ENCODE measurements at regions not wholly inside any gene's neighbourhood (a gene's known extent, or its start where the extent isn't known, plus 50 kb on each side); places are given as distances from the start of the nearest gene placed in this dataset.
"Not testable (repeated sequence)": the region's sequence is repeated elsewhere in the genome, so short reads cannot be mapped to it uniquely, and the experiment has no call there.

GRCh38 chrX:46165866-46166265, 379.4 kb downstream of the ZNF674 start:
- DNase-seq (ENCODE audit: low spot score), result no peak

GRCh38 chrX:46165411-46165810, 379.8 kb downstream of the ZNF674 start:
- no peak for DNase-seq (ENCODE audit: low spot score)

DNA sequence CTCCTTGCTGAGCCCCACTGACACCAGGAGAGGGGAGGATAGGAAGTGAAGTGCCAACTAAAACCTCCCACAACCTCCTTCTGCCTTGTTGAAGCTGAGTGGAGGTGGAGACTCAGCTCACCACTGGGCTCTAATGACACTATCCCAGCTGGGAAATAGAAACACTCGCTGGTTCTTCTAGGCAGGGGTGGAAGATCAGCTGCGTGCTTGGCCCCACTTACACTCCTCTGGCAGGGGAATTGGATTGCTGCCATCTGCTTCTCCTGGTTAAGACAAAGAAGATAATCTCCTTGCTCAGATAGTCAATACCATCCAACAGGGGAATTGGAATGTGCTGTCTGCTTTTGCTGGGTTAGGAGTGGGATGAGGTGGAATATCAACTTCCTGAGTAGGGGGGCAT, 392.5 kb downstream of the ZNF674 start:
- DNase-seq (ENCODE audit: low spot score), result no peak

DNA sequence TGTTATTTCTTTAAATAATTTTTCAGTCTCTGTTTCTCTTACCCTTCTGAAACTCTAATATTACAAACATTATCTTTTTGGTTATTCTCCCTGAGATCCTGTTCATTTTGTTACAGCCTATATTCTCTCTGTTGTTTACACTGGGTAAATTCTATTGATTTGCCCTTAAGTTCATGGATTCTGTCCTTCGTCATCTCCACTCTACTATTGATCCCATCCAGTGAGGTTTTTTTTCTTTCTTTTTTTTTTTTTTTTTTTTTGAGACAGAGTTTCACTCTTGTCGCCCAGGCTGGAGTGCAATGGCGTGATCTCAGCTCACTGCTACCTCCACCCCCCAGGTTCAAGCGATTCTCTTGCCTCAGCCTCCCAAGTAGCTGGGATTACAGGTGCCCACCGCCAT, 393.9 kb downstream of the ZNF674 start:
- not testable (repeated sequence) for DNase-seq (ENCODE audit: low spot score)

GRCh38 chrX:46144566-46144965, 400.7 kb downstream of the ZNF674 start:
- DNase-seq (ENCODE audit: low spot score), result no peak

- no peak for DNase-seq (ENCODE audit: low spot score)
Observed at GRCh38 chrX:46140272-46140671, 404.9 kb downstream of the ZNF674 start.

DNA sequence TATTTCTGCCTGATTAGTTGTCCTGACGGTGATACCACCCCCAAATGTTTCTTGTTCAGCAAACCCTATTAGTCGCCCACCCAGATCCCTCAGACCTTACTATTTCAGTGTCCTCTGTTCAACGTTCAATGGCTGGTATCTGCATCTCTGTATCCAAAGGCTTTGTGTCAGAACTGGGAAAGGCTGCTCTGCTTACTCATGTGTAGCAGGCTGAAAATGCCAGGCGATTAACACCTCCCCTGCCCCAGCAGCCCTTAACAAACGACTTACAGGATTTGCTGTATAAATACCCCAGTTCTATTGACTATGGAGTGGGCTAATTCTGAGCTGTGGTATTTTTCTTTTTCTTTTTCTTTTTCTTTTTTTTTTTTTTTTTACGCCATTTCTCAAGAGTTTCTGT, 415.0 kb downstream of the ZNF674 start:
- DNase-seq (ENCODE audit: low spot score), result no peak

GRCh38 chrX:46125111-46125510, 420.1 kb downstream of the ZNF674 start:
- DNase-seq (ENCODE audit: low spot score), result no peak

- no peak for DNase-seq (ENCODE audit: low spot score)
Observed at GRCh38 chrX:46117234-46117633, 428.0 kb downstream of the ZNF674 start.

- not testable (repeated sequence) for DNase-seq (ENCODE audit: low spot score)
Observed at GRCh38 chrX:46087310-46087709, 457.9 kb downstream of the ZNF674 start.

DNA sequence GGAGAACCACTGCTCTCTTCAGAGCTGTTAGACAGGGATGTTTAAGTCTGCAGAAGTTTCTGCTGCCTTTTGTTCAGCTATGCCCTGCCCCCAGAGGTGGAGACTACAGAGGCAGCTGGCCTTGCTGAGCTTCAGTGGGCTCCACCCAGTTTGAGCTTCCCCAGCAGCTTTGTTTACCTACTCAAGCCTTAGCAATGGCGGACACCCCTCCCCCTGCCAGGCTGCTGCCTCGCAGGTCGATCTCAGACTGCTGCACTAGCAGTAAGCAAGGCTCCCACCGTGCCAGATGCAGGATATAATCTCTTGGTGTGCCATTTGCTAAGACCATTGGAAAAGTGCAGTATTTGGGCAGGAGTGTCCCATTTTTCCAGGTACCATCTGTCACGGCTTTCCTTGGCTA, 465.1 kb downstream of the ZNF674 start:
- not testable (repeated sequence) for DNase-seq (ENCODE audit: low spot score)

DNA sequence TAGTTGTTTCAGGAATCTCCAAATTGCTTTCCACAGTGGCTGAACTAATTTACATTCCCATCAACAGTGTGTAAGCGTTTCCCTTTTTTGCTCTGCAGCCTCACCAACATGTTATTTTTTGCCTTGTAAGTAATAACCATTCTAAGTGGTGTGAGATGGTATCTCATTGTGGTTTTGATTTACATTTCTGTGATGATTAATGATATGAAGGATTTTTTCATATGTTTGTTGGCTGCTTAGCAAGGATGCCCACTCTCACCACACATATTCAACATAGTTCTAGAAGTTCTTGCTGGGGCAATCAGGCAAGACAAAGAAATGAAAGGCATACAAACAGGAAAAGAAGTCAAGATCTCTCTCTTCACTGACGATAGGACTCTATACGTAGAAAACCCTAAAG, 472.4 kb downstream of the ZNF674 start:
- DNase-seq (ENCODE audit: low spot score), result no peak

DNA sequence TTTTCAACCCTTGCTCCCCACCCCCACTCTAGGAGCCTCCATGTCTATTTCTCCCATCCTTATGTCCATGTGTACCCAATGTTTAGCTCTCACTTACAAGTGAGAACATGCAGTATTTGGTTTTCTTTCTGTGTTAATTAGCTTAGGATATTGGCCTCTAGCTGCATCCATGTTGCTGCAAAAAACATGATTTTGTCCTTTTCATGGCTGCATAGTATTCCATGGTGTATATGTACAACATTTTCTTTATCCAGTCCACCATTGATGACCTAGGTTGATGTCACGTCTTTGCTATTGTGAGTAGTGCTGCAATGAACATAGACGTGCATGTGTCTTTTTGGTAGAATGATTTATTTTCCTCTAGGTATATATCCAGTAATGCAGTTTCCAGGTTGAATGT, 472.8 kb downstream of the ZNF674 start:
- no peak for DNase-seq (ENCODE audit: low spot score)

DNA sequence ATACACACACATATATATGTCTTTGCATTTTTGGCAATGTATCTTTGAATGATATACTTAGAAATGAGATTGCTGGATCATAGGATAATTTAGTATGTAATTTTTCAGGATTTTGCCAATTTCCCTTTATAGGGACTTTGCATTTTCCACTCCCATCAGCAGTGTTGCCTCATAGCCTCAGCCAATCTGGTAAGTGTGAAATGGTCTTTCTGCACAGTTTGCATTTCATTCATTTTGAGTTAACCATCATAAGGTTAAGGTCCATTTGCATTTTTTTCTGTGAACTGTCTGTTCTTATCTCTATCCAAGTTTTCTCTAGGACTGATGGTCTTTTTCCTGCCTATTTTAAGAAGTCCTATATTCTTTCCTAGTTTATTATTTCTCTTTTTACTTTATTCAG, 474.8 kb downstream of the ZNF674 start:
- no peak for DNase-seq (ENCODE audit: low spot score)

DNA sequence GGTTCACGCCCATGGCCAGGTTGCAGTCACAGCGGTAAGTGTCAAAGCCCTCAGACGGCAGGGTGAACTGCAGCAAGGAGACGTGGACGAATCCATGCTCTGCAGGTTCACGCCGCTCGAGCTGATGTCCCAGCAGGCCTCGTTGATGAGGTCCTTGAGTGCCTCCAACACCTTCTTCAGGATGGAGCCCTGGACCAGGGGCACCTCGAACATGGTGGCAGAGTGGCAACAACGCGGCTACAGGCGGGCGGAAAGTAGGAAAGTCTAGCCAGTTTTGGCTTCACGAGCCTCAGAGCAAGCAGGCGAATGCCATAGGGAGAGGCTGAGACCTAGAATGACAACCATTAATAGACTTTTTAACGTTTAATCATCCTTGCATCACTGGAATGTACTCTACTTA, 485.9 kb downstream of the ZNF674 start:
- DNase-seq (ENCODE audit: low spot score), result no peak

DNA sequence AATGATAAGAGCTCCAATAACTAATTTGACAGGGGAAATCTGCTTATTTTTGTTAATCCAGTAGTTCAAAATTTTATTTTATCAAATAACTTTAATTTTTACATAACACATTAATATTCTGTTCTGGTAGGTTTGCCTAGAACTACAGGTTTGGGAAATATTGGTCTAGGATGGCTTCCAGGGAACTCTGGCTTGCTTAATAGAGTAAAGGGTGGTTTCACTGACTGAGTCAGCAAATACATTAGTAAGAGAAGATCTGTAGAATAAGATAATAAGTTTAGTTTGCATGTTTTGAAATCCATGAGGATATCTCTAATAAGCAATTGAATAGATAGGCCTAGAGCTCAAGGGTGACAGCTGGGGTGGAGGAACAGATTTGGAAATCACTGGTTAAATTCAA, 500.7 kb downstream of the ZNF674 start:
- no peak for DNase-seq (ENCODE audit: low spot score)

GRCh38 chrX:46040001-46040400, 505.2 kb downstream of the ZNF674 start:
- DNase-seq (ENCODE audit: low spot score), result no peak

- DNase-seq (ENCODE audit: low spot score), result no peak
Observed at GRCh38 chrX:46039526-46039925, 505.7 kb downstream of the ZNF674 start.

DNA sequence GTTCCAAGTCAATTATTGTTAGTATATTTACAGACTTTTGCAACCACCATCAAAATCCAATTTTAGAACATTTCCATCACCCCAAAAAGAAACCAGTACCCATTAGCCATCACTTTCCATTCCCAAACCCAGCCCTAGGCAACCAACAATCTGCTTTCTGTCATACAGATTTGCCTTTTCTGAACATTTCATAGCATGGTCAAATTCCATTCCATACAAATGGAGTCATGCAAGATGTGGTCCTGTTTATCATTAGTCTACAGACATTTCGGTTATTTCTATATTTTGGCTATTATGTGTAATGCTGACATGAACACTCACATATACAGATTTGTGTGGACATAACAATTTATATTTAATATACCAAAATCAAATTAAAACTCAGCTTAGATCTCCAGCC, 508.7 kb downstream of the ZNF674 start:
- DNase-seq (ENCODE audit: low spot score), result no peak

DNA sequence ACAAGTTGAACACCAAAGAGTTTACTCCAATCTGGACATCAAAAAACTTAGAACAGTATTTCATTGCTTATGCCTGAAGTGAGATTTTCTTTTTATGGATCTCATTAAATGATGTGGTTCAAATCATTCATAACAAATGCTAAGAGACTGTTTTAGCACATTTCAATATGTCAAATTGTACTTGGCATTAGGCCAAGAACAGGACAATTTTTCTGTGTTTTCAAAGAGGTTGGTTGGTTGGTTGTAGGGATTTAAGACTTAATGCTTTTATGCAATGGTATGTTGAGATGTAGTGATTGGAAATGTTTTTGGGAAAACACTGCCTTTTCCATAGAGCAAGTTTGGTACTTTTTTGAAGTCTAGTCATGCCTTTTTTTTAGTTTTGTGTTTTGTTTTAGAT, 510.4 kb downstream of the ZNF674 start:
- DNase-seq (ENCODE audit: low spot score), result no peak

GRCh38 chrX:46029777-46030176, 515.4 kb downstream of the ZNF674 start:
- no peak for DNase-seq (ENCODE audit: low spot score)

DNA sequence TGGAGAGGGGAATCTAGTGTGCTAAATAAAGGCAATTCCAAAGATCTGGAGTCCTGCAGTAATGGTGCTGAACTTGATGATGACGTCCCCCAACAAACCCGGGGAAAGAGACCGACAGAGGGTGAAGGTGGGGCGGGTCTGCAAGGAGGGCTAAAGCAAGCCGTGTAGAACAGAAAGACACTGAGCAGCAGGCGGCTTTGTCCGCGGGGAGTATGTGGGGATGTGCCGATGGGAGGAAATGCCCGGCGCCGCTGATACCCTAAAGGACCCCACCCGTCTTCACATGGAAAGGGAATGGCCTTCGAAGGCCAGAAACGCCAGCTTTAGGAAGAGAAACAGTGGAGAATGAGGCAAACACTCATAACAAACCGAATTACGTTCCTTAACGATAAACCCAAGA, 528.9 kb downstream of the ZNF674 start:
- DNase-seq (ENCODE audit: low spot score), result no peak

GRCh38 chrX:46015653-46016052, 529.6 kb downstream of the ZNF674 start:
- DNase-seq (ENCODE audit: low spot score), result no peak

- no peak for DNase-seq (ENCODE audit: low spot score)
Observed at GRCh38 chrX:45992402-45993123, 552.7 kb downstream of the ZNF674 start.

DNA sequence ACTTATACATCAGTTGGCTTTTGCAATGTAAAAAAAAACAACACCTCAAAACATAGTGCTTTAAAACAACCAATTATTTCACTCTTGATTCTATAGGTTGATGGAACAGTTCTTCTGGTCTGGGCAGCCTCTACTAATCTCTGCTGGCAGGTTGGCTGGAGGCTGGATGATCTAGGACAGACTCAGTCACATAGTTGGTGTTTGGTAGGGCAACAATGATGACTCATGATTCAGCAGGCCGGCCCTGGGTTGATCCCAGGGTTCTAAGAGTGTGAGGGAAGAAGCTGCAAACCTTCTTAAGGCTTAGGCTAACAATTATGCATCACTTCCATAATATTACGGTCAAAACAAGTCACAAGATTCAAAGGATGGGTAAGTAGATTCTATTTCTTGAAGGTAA, 558.2 kb downstream of the ZNF674 start:
- no peak for DNase-seq (ENCODE audit: low spot score)

All from germinal center (tissue), 1 donor.